GM12891 (cell line): ENCODE measurements at regions not wholly inside any gene's neighbourhood (a gene's known extent, or its start where the extent isn't known, plus 50 kb on each side); places are given as distances from the start of the nearest gene placed in this dataset.

Source experiments
- PAX5 ChIP-seq: IDR thresholded peaks from 2 replicates; pipeline ENCODE4 v1.6.1; 2011; ENCODE audit warnings: low read length, moderate library complexity, mild to moderate bottlenecking; ENCODE audit not compliant: insufficient read depth, severe bottlenecking
- POLR2A ChIP-seq: IDR thresholded peaks from 2 replicates; pipeline ENCODE4 v1.6.1; 2011; ENCODE audit warnings: low read depth, low read length, control low read depth
- POU2F2 ChIP-seq: IDR thresholded peaks from 2 replicates; pipeline ENCODE4 v1.6.1; 2011; ENCODE audit warnings: low read depth, mild to moderate bottlenecking, control low read depth, low read length, moderate library complexity

- no peak for TF ChIP-seq POU2F2
- TF ChIP-seq PAX5 = no peak
- no peak for TF ChIP-seq POLR2A
These were observed 325.7 kb downstream of the DUSP10 start for GRCh38 chr1:221416142-221416541.
